LoVo (cell line): ENCODE measurements at regions not wholly inside any gene's neighbourhood (a gene's known extent, or its start where the extent isn't known, plus 50 kb on each side); places are given as distances from the start of the nearest gene placed in this dataset.

ENCODE experiments used
- DNase-seq: peaks from one replicate; pipeline ENCODE4 v3.0.0-alpha.2; 2016; ENCODE audit warnings: low spot score

DNA sequence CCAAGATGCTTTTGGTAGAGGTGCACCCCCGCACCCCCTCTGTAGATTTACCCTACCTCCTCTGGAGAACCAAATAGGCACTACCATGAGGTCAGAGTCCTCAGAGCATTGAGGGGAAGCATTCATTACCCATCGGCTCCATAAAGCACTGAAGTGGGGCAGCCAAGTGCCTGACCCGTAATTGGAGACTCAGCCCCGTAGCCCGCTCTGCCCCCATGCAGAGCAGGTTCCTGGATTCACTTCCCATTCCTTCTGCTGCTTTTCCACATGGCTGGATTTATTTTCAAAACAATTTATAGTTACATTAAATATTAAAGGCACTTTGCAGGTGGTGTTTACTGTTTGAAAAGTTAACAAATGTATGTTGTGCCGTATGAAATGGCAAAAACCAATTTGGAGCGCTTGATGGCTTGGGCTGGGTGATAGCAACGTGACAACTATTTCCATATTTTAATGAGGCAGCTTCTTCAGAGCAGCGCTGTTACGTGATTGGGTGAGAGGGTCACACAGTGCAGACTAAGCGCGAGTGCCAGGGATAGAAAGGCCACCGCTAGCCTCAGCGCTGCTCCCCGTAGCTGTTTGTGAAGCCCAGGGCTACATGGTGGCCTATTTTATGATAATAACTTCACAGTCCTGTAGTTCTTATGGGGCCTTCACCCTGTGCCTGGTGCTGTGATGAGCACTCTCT, 373.8 kb upstream of the PROK2 start:
- DNase-seq: no peak

DNA sequence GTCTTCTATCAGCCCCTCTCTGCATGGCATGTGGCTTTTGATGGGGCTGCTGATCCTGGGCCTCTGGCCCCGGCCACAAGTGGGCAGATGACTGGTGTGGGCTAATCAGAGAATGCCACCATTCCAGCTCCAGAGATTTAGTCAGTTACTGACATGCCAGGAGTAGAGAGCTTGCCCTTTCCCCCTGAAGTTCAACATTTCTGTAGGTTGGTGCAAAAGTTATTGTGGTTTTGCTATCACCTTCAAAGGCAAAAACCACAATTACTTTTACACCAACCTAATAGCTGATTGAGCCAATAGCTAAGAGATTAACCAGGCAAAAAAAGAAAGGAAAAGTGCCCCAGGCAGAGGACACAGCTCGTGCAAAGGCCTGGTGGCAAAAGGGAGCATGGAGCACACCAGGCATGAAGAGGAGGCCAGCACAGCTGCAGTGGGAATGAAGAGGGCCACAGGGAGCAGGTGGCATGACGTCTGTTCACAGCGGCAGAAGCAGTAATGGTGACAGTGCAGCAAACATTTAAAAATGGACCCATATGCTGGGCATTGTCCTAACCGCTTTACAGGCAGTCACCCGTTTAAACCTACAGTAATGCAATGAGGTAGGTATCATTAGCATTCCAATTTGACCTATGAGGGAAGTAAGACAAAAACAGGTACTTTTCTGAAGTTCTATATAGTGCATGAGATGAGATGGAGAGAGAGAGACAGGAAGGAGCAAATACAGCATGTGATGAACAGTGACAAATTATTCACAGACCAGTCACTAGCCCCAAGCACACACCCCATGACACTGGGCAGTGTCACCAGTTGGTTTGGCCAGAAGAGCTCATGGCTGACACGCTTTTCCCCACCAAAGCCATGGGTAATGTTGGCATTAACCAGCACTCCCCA, 373.0 kb upstream of the PROK2 start:
- no peak for DNase-seq

DNA sequence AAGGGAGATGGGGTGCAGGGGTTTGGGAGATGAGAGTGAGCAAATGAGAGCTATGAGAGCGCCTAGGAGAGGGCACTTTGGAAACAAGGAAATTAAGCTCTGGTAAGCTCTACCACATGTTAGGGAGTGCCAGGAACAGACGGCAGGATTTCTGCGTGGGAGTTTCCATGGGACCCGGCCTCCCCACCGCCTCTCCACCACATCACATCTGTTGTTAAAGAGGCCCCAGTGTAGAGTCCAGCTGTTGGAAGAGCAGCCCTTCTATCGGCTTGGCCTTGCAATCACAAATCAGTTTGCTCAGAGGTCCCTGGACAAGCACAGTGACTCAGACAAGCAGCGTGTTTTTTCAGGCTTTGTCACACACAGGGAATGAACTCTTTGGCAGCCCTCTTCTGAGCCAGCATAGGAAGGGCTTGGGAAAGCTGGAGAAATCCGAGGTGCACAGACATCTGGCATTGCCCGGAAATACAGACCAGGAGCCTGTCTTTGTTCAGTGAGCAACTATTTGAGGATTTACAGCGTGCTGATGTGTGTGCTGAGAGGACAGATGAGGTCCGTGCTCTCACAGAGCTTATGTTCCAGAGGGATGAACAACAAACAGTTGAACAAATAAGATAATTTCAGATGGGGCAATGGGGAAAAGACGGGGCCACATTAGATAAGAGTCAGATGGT, 370.6 kb upstream of the PROK2 start:
- DNase-seq: no peak

DNA sequence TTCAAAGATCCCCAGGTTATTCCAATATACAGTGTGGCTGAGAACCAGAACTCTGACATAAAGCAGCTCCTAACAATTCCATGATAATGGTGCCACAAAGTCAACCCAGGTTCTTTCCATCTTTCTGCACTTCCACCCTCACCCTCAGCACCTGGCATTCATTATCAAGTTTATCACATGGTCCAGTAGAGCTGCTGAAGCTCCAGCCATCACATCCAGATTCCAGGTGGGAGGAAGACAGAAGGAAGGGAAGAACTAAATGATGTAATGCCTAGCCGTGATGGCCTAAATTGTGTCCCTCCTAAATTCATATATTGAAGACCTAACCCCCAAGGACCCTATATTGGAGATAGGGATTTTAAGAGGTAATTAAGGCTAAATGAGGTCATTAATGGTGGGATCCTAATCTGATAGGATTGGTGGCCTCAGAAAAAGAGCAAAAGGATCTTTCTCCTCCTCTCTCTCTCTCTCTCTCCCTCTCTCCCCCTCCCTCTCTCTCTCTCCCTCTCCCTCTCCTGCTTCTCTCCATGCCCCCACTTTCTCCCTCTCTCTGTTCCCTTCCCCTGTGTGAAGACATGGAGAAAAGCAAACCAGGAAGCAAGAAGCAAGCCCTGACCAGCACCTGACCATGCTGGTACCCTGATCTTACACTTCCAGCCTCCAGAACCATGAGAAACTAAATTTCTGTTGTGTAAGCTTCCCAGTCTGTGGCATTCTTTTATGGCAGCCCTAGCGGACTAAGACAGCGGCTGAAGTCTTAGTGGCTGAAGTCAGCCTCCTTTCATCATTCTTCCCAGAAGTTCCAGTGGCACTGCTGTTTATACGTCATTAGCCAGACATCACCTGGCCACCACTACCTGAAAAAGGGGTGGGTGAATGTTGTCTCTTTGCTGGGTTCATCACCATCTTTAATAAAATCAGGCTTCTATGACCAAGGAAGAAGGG, 369.7 kb upstream of the PROK2 start:
- DNase-seq: no peak

DNA sequence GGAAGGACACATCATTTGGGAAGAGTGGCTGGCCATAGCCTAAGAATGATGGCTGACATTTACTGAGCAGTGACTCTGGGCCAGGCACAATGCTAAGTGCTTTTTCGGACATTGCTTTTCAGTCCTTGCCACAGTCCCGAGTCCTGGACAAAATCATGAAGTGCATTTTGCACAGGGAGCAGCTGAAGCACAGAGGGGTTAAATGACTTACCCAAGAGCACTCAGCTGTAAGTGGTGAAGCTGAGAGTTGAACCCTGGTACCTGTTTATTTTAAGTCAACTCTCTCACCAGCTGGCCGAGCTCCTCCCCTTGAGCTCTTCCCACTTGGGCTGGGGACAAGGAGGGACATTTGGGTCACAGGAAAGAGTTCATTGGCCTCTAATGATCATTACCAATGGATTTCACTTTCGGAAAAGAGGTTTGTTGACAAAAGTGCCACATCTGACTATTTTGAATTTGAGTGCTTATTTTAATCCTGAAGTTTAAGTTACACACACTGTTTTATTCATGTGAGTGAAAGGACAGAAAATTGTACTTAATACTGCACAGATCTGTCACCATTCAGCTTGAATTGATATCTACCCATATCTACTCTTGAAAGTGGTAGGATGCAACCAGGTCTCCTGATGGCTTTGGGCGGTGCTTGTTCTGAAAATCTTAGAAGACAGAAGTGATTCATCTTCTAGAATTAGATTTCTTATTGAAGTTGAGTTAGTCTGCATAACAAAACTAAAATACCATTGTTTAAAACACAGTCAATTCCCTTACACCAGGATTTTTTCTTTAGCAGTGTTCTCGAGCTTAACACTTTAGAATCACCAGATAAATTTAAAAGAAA, 368.7 kb upstream of the PROK2 start:
- no peak for DNase-seq

DNA sequence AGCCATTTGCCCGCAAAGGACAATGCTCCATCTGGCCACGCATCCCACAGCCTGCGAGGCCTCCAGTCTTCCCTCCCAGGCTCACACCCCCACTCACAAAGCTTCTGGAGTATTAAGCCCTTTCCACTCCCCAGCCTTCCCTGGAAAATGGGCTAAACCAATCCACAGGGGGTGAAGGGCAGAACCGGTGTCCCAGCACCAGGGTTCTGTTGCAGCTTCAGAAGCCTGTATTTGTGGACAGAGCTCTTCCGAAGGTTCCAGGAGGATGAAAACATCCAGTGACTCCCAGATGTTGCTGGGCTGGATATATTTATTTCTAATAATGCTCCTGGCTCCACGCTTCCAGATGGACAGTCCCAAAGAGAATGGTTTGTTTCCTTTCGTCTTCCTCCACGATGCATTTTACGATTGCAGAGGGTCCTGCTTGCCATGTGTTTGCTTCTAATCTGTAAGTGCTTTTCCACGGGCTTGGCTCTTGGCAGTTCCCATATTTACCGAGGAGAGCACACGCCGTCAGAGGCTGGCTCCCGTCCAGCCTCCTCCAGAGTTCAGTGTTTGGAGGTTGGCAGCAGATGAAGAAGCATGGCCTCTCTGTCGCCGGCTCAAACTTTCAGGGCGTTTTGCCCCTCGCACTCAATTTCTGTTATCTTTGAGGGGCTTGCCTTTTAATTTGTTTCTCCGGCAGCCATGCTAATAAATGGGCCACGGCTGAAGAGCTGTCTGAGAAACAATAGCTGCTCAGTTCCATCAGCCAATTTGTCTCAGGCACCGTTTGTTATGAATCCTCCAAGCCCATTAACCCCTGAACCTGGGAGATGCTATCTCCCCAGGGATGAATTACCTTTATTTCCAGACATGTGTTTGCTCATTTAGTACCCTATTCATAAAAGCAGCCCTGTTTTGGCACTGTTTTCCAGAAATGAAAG, 367.9 kb upstream of the PROK2 start:
- DNase-seq: peak; percentile 22

DNA sequence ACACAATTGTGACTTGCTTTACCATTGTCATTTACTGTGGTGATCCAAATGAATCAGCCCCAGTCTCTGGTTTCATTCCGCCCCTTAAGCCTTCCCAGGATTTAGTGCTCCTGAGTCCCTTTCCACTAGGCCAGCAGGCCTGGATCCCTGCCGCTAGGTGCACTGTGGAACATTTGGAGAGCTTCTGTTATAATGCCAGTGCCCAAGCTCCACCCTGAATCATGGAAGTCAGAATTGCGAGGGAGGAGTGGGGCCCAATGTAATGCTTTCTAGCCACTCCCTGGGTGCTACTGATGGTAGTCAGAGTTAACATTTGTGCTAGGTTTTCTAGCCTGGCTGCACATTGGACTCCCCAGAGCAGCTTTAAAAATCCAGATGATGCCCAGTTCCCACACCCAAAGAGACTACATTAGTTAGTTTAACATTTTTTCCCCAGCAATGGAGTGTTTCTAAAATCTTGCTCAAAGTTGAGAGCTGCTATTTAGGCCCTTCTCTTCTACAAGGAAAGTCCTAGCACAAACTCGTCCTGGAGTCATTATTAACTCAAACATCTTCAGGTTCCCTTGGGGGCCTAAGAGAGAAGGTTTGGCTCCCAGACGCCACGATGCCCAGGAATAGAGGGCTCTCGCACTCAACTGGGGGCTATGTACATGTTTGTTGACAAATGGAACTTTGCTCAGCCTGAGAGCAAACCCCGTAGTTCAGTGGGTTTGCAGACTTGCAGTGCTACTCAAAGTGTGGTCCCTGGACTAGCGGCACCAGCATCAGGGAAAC, 366.7 kb upstream of the PROK2 start:
- DNase-seq: no peak

DNA sequence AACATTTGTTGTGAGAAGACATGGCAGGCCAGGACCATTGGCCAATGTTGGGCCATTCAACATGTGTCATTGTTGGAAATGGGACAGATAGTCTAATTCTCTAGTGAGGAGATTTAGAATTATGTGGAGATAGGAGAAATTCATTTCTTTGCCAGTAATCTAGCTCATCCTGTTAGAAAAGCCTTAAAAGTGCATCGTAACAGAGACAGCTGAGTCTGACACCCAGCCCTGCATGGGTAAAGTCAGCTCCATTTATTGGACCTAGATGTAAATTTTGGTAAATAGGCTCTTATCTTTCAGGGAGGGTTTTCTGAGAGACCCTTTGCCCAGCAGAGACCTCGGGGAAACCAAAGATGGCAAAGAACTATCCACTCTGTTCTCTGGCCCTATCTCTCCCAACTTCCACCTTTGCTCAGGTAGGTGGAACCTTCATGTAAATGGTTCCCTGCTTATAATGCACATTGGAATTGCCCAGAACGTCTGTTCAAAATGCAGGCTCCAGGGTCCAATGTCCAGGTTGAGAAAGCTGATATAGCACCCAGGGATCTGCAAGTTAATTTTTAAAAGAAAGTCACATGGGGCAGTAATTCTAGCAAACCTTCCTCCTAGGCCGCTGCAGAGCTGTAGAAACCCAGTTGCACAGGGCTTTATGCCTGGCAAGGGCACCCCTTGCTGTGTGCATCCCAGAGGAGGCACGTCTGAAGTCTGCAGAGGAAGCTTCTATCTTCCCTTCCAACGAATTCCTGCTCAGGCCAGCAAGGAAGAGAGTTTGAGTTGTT, 365.9 kb upstream of the PROK2 start:
- peak; percentile 27 for DNase-seq

DNA sequence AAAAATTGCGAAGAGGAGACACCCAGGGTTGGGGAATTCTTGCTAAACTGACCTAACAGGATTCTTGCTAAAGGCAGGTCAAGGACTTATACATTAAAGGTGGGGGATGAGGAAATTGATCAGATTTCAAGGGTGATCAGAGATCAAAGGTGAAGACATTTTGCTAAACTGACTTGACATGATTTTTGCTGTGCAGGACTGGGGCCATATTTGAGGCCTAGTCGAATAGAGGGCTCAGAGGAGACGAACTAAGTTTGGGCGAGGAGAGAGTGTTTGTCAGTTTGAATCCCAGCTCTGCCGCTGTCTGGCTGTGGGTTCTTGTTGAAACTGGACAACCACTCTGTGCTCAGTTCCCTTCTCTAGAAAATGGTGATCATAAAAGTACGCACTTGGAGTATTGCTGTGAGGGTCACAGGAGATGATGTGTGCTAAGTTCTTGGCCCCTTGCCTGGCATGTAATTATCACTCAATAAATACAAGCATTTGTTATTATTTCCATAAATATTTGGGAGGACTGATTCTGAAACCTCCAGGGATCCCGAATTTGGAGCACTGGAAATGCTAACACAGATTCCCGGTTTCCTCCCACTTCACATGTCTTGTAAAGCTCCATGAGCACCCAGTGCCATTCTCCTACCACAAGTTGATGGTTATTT, 364.8 kb upstream of the PROK2 start:
- DNase-seq: no peak

DNA sequence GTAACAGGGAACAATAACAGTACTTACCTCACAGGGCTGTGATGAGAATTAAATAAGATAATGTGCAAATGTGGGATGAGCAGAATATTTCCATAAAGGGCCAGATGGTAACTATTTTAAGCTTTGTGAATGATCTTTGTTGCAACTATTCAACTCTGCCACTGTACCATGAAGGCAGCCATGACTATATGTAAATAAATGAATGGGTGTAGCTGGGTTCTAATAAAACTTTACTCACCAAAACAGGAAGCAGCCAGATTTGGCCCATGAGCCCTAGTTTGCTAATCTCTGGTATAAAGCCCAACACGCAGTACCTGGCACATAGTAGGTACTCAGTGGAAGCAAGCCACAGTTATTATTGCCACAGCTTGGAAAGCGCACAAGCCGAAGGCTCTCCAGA, 362.7 kb upstream of the PROK2 start:
- DNase-seq: no peak

DNA sequence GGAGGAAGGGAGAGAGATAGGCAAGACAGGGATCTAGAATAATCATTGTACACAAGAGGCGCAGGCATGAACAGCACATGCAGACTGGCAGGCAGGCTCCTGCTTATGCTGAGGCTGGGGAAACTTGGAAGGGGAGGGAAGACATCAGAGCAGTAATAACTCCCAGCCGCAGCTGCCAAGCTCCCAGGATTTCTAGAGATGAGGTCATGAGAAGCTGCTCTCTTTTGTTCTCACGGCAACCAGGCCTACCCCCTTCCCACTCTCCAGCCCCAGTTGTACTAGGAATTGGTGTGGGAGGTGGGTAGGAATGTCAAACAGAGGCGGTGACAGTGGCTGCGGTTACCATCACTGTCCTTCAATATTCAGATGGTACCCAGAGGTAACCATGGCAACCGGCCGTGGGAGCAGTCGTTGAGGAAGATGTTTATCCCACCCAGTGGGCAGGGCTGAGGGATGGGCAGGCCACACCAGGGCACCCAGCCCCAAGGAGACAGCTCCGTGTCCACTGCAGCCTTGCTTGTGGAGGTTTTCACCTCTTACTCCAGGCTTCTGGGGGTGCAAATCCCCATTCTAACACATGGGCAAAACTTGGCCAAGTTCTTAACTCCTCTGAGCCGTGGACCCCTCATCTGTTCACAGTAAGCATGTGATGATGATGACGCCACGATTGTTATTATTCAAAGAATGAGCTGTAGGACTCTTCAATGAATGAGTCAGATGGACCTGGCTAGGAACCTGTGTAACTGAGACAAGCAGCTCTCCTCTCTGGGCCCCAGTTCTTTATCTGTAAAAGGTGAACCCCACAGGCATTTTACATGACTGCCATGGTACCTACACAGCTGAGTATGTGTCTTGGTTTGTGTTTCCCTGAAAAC, 360.8 kb upstream of the PROK2 start:
- DNase-seq: no peak

DNA sequence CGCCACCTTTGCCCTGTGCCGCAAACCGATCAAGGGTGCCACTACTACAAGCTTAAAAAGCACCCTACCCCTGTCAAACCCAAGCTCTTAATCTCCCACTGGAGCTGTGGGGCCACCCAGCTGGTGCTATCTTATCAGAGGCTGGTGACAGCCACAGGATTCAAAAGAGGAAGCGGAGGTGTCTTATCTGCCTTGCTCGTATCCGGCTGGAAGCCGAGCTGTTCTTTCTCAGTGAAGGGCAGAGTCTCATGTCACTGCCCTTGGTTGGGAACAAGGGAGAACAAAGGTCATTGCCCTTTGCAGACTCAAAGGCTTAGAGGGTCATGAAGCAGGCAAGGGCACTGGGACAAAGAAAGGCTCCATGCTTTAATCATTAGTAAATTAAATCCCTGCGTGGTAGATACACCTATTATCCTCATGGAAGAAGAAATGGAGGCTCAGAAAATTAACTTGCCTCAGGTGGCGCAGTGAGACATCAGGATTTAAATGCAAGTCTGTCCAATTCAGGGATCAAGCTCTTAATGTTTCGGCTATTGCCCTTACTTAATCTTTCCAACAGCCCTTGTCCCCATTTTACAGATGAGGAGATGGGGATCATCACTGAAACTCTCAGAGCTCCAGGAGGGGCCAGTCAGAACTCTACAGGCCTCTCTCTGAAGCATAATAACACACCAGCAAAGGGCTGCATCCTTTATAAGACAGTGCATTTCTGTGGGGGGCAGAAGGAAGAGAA, 360.0 kb upstream of the PROK2 start:
- no peak for DNase-seq

DNA sequence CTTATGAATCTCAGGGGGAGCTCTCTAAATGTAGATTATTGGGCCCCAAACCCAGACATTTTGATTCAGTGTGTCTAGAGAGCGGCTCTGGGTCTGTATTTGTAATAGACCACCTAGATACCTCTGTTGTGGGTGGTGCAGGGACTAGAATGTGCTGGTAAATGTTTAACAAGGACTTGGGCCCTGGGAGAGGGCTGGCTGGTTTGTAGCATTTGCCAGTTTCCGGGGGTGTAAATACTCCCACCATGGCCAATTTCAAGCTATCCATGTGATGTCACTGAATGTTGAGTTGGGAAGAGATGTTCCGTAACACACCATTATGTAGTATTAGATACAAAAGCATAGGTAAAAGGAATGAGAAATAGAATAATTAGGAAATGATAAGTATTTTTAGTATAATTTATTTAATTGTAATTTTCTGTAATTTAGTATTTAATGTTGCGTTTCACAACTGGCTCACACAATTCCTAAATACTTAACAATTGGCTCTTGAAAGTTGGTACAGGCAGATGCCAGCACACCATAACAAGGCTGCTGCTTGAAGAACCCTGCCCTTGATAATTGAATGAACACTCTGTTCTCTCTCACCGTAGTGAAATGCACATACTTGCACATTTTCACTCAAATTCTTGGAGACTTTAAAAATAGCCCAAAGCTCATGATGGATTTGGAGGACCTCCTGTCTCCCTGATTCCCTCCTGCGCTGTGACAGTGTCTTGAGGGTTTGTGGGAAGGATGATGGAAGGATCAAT, 359.2 kb upstream of the PROK2 start:
- DNase-seq: no peak

DNA sequence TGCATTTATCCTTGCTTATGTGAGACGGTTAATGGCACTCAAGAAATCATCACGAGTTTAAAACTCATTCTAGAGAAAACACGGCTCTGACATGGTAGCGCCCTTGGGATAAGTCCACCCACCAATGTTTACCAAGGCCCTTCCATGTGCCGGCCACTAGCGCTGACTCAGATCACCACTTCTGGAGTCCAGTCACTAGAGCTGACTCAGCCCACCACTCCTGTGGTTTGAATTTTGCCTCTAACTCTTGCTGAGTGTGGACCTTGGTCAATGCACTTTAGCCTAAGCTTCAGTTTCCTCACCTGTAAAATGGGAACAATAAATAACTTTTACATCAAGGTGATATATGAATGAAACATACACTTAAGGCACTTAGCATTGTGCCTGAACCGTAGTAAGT, 358.4 kb upstream of the PROK2 start:
- DNase-seq: no peak

DNA sequence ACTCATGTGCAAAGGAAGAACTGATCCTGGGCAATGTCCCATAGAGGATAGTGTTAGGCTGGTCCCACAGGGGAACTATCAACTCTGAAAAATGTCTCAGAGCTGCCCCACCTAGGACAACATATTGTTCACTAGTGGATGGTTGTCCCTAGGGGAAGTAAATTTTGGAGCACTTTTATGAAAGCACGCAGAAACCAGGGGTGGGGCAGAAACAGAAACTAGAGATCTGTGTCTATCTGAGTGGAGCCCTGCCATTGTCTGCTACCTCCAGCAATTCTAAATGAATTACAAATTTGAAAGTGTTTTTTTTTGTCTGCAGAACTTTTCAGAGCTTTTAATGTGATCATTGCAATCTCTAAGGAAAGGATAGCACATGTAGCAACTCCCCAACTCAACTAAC, 357.1 kb upstream of the PROK2 start:
- no peak for DNase-seq
